Ectodermal cell (in vitro differentiated cells): ENCODE measurements at regions not wholly inside any gene's neighbourhood (a gene's known extent, or its start where the extent isn't known, plus 50 kb on each side); places are given as distances from the start of the nearest gene placed in this dataset.

Experiments
- H3K27ac ChIP-seq: 2 replicates; pipeline ENCODE4 v1.7.0; 2013; ENCODE audit warnings: mild to moderate bottlenecking, low read depth, low read length; ENCODE audit not compliant: insufficient read depth, poor library complexity, severe bottlenecking
- H3K27me3 ChIP-seq: 2 replicates; pipeline ENCODE4 v1.7.0; 2013; ENCODE audit warnings: mild to moderate bottlenecking, low read length; ENCODE audit not compliant: insufficient read depth, control insufficient read depth, poor library complexity, severe bottlenecking
- H3K36me3 ChIP-seq: one replicate; pipeline ENCODE4 v1.7.0; 2013; ENCODE audit warnings: low read length; ENCODE audit not compliant: control insufficient read depth, insufficient read depth
- H3K4me1 ChIP-seq: one replicate; pipeline ENCODE4 v1.7.0; 2013; ENCODE audit warnings: low read length; ENCODE audit not compliant: control insufficient read depth, insufficient read depth
- H3K4me3 ChIP-seq: 2 replicates; pipeline ENCODE4 v1.7.0; 2013; ENCODE audit warnings: low read depth, low read length, control low read depth; ENCODE audit not compliant: insufficient read depth
- H3K9me3 ChIP-seq: 2 replicates; pipeline ENCODE4 v1.7.0; 2013; ENCODE audit warnings: mild to moderate bottlenecking, low read length, moderate library complexity; ENCODE audit not compliant: control insufficient read depth
- WGBS, 2 experiments: methylation state at CpG; one replicate each; pipeline ENCODE4 v1.1.7; 2013; ENCODE audit warnings: missing lambda C conversion rate in 2 of 2; 5-methylcytosine and 5-hydroxymethylcytosine counted together

- H3K36me3 ChIP-seq: no peaks in the 10 kb centered on the region
- H3K27me3 ChIP-seq: no peaks in the 10 kb centered on the region
- peaks cover 13% of the 10 kb centered on the region for H3K4me1 ChIP-seq
- H3K27ac ChIP-seq: peak overlapping the region; percentile 65
- WGBS, 2 experiments: 61 to 63% methylated on average over 11 of the region's 11 CpGs
- no peaks in the 10 kb centered on the region for H3K9me3 ChIP-seq
- H3K4me3 ChIP-seq: no peak overlapping the region
Observed at GRCh38 chr5:61631438-61631941, 299.4 kb downstream of the ZSWIM6 start.

GRCh38 chr5:61632064-61632463, 300.0 kb downstream of the ZSWIM6 start:
- Histone ChIP-seq H3K9me3 (no peaks in the 10 kb centered on the region), H3K4me3 (no peak overlapping the region), H3K27me3 (no peaks in the 10 kb centered on the region), H3K36me3 (no peaks in the 10 kb centered on the region), H3K4me1 (peaks cover 13% of the 10 kb centered on the region), H3K27ac (peak overlapping the region; percentile 65)
- WGBS, 2 experiments: 75 to 80% methylated on average over 2 of the region's 2 CpGs

GRCh38 chr5:61635271-61635670, 303.2 kb downstream of the ZSWIM6 start:
- Histone ChIP-seq H3K4me1 (peaks cover 26% of the 10 kb centered on the region), H3K36me3 (no peaks in the 10 kb centered on the region), H3K4me3 (no peak overlapping the region), H3K27ac (no peak overlapping the region), H3K27me3 (no peaks in the 10 kb centered on the region), H3K9me3 (no peaks in the 10 kb centered on the region)
- 88 to 93% methylated on average over 3 of the region's 3 CpGs for WGBS, 2 experiments

- no peak overlapping the region for H3K27ac ChIP-seq
- peaks cover 16% of the 10 kb centered on the region for H3K4me1 ChIP-seq
- H3K27me3 ChIP-seq: no peaks in the 10 kb centered on the region
- H3K4me3 ChIP-seq: no peak overlapping the region
- H3K36me3 ChIP-seq: no peaks in the 10 kb centered on the region
- no peaks in the 10 kb centered on the region for H3K9me3 ChIP-seq
Observed at GRCh38 chr5:61637566-61637965, 305.5 kb downstream of the ZSWIM6 start.

GRCh38 chr5:61638476-61638875, 306.4 kb downstream of the ZSWIM6 start:
- H3K27ac ChIP-seq: no peak overlapping the region
- peaks cover 18% of the 10 kb centered on the region for H3K4me1 ChIP-seq
- H3K36me3 ChIP-seq: no peaks in the 10 kb centered on the region
- H3K4me3 ChIP-seq: no peak overlapping the region
- H3K9me3 ChIP-seq: no peaks in the 10 kb centered on the region
- H3K27me3 ChIP-seq: no peaks in the 10 kb centered on the region
- WGBS, 2 experiments: 96% methylated on average over 5 of the region's 5 CpGs

GRCh38 chr5:61640179-61641021, 308.3 kb downstream of the ZSWIM6 start:
- WGBS, 2 experiments: 92 to 94% methylated on average over 7 of the region's 7 CpGs
- H3K27ac ChIP-seq: no peak overlapping the region
- H3K4me1 ChIP-seq: peaks cover 18% of the 10 kb centered on the region
- H3K27me3 ChIP-seq: no peaks in the 10 kb centered on the region
- H3K36me3 ChIP-seq: no peaks in the 10 kb centered on the region
- H3K4me3 ChIP-seq: no peak overlapping the region
- H3K9me3 ChIP-seq: no peaks in the 10 kb centered on the region

- H3K27ac ChIP-seq: no peak overlapping the region
- no peak overlapping the region for H3K4me3 ChIP-seq
- no peaks in the 10 kb centered on the region for H3K27me3 ChIP-seq
- no peaks in the 10 kb centered on the region for H3K9me3 ChIP-seq
- no peaks in the 10 kb centered on the region for H3K36me3 ChIP-seq
- WGBS, 2 experiments: 85 to 86% methylated on average over 7 of the region's 7 CpGs
- peaks cover 18% of the 10 kb centered on the region for H3K4me1 ChIP-seq
Observed at GRCh38 chr5:61641748-61642565, 309.9 kb downstream of the ZSWIM6 start.

- peaks cover under 1% of the 10 kb centered on the region for H3K4me1 ChIP-seq
- H3K27ac ChIP-seq: no peak overlapping the region
- no peaks in the 10 kb centered on the region for H3K9me3 ChIP-seq
- no peak overlapping the region for H3K4me3 ChIP-seq
- WGBS, 2 experiments: 90 to 93% methylated on average over 4 to 6 of the region's 6 CpGs
- H3K36me3 ChIP-seq: no peaks in the 10 kb centered on the region
- H3K27me3 ChIP-seq: no peaks in the 10 kb centered on the region
Observed at GRCh38 chr5:61647672-61648071, 315.6 kb downstream of the ZSWIM6 start.

GRCh38 chr5:61649231-61649630, 317.2 kb downstream of the ZSWIM6 start:
- no peaks in the 10 kb centered on the region for H3K9me3 ChIP-seq
- H3K27ac ChIP-seq: no peak overlapping the region
- no peaks in the 10 kb centered on the region for H3K4me1 ChIP-seq
- WGBS, 2 experiments: 92 to 93% methylated on average over 4 of the region's 4 CpGs
- no peak overlapping the region for H3K4me3 ChIP-seq
- H3K36me3 ChIP-seq: no peaks in the 10 kb centered on the region
- H3K27me3 ChIP-seq: no peaks in the 10 kb centered on the region

GRCh38 chr5:61649971-61650370, 317.9 kb downstream of the ZSWIM6 start:
- no peaks in the 10 kb centered on the region for H3K36me3 ChIP-seq
- no peaks in the 10 kb centered on the region for H3K9me3 ChIP-seq
- no peaks in the 10 kb centered on the region for H3K27me3 ChIP-seq
- H3K4me3 ChIP-seq: no peak overlapping the region
- WGBS, 2 experiments: 89 to 96% methylated on average over 5 of the region's 5 CpGs
- no peak overlapping the region for H3K27ac ChIP-seq
- no peaks in the 10 kb centered on the region for H3K4me1 ChIP-seq
